Colonic mucosa (tissue), 4 donors: ENCODE measurements at regions not wholly inside any gene's neighbourhood (a gene's known extent, or its start where the extent isn't known, plus 50 kb on each side); places are given as distances from the start of the nearest gene placed in this dataset.

Experiments
- DNase-seq: peaks from one replicate; pipeline ENCODE4 v3.0.0-alpha.2; 2020
- H3K27ac ChIP-seq: fragments of 200-600 bp; one replicate; pipeline ENCODE4 v1.8.0; 2021
- H3K27me3 ChIP-seq: fragments of 200-600 bp; one replicate; pipeline ENCODE4 v1.8.0; 2021
- H3K36me3 ChIP-seq: fragments of 200-600 bp; one replicate; pipeline ENCODE4 v1.8.0; 2021
- H3K4me1 ChIP-seq: fragments of 200-600 bp; one replicate; pipeline ENCODE4 v1.8.0; 2021; ENCODE audit warnings: mild to moderate bottlenecking
- H3K4me3 ChIP-seq: fragments of 200-600 bp; one replicate; pipeline ENCODE4 v1.8.0; 2021
- H3K9ac ChIP-seq, 2 donors: one replicate each; pipeline ENCODE4 v1.7.0; 2013; ENCODE audit warnings: control low read depth in 2 of 2, low read depth in 2 of 2, low read length in 2 of 2
- H3K9me3 ChIP-seq: fragments of 200-600 bp; one replicate; pipeline ENCODE4 v1.8.0; 2021
- CTCF ChIP-seq: fragments of 200-600 bp; IDR thresholded peaks from one replicate; pipeline ENCODE4 v1.8.0; 2022; ENCODE audit warnings: antibody characterized with exemption, mild to moderate bottlenecking
- intact Hi-C: fragments of 100-400 bp; cut with DNase I; formaldehyde crosslinking; loops from one replicate; pipeline ENCODE4 v1.14.1; 2022
- donor health status: healthy.
- donor health status: DM: no; HTN: no; CAD: no.
- donor health status: DM: no; HTN: no; CAD: no.

DNA sequence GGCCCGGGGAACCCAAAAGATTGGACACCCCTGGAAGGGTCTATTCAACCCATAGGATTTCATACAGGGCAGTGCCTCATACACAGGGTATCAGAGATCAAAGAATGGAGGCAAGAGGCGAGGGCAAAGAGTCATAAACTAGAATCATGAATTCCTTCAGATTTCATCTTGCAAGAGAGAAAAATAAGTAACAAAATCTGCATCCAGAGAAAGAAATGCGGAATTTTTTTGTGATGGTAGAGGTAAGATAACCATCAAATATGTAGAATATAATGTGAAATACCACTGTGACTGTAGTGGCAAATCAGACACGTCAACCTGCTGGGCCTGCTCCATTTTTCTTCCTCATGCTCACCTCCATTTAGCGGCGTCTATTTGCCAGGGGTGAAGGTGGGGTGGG lies 143.6 kb downstream of the SNX18 start:
- Histone ChIP-seq H3K9me3 (no peaks in the 10 kb centered on the region), H3K36me3 (no peaks in the 10 kb centered on the region), H3K4me3 (no peak overlapping the region), H3K4me1 (no peaks in the 10 kb centered on the region), H3K27ac (no peak overlapping the region), H3K27me3 (no peaks in the 10 kb centered on the region), H3K9ac (no peak overlapping the region)
- intact Hi-C loops, result no loop called here
- TF ChIP-seq CTCF, result no peak
- DNase-seq, result no peak

GRCh38 chr5:54659700-54660131 lies 142.2 kb downstream of the SNX18 start:
- no peaks in the 10 kb centered on the region for H3K9me3 ChIP-seq
- DNase-seq, result no peak
- H3K36me3 ChIP-seq, result no peaks in the 10 kb centered on the region
- no peaks in the 10 kb centered on the region for H3K27me3 ChIP-seq
- no peak overlapping the region for H3K27ac ChIP-seq
- no peak for TF ChIP-seq CTCF
- H3K4me3 ChIP-seq, result no peak overlapping the region
- H3K9ac ChIP-seq, result no peak overlapping the region
- no peaks in the 10 kb centered on the region for H3K4me1 ChIP-seq
- intact Hi-C loops, result no loop called here

GRCh38 chr5:54658010-54658409 lies 140.5 kb downstream of the SNX18 start:
- no peaks in the 10 kb centered on the region for H3K27me3 ChIP-seq
- intact Hi-C loops, result no loop called here
- no peak overlapping the region for H3K27ac ChIP-seq
- no peak overlapping the region for H3K4me3 ChIP-seq
- DNase-seq, result no peak
- no peaks in the 10 kb centered on the region for H3K36me3 ChIP-seq
- H3K9me3 ChIP-seq, result no peaks in the 10 kb centered on the region
- TF ChIP-seq CTCF, result no peak
- H3K9ac ChIP-seq, result no peak overlapping the region
- H3K4me1 ChIP-seq, result no peaks in the 10 kb centered on the region

DNA sequence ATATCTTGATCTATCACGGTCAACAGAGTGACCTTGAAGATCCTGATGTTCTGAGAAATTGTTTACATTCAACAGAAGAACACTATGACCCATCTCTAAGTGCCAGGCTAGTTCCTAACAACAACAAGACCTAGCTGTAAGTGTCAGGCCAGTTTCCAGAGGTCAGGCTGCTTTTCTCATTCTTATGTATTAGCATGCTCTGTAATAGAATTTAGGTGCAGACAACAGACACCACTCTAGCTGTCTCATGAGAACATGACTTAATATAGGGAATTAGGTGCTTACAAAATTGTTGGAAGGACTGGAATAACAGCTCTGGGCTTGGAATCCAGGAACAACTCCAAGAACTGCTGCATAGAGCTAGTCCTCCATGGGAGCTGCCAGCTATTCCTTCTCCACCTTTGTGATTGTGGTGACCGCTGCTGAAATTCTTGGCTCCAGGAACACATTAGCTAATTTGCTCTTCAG lies 138.7 kb downstream of the SNX18 start:
- Histone ChIP-seq H3K27ac (no peak overlapping the region), H3K27me3 (no peaks in the 10 kb centered on the region), H3K36me3 (no peaks in the 10 kb centered on the region), H3K9me3 (no peaks in the 10 kb centered on the region), H3K4me1 (no peaks in the 10 kb centered on the region), H3K4me3 (no peak overlapping the region), H3K9ac (no peak overlapping the region)
- intact Hi-C loops, result no loop called here
- no peak for TF ChIP-seq CTCF
- no peak for DNase-seq

DNA sequence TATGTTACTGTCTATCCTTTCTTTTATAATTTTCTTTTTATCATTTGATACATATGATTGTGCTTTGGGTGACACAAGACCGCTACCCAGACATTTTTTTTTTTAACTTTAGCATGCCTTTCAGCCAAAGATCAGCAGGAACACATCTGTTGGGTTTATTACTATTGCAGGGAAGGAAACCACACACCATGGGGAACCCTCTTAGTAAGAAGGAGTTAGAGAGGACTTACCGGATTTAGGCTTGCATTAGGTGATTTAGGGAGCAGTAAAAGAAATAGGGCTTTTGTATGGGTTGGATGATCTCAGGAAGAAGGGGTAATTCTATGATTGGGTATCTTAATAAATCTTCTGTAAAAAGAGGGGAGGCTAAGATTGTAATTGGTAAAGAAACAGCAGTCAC lies 138.2 kb downstream of the SNX18 start:
- H3K27ac ChIP-seq, result no peak overlapping the region
- no peaks in the 10 kb centered on the region for H3K4me1 ChIP-seq

More for the DNA sequence above, 138.2 kb downstream of the SNX18 start:
- Histone ChIP-seq H3K4me3 (no peak overlapping the region), H3K27me3 (no peaks in the 10 kb centered on the region), H3K36me3 (no peaks in the 10 kb centered on the region), H3K9ac (no peak overlapping the region), H3K9me3 (no peaks in the 10 kb centered on the region)
- DNase-seq, result no peak
- intact Hi-C loops, result no loop called here
- TF ChIP-seq CTCF, result no peak
